Neuronal stem cell (in vitro differentiated cells): ENCODE measurements at regions not wholly inside any gene's neighbourhood (a gene's known extent, or its start where the extent isn't known, plus 50 kb on each side); places are given as distances from the start of the nearest gene placed in this dataset.

ENCODE experiments used
- DNase-seq: peaks from one replicate; pipeline ENCODE4 v3.0.0-alpha.2; 2013; ENCODE audit warnings: low spot score
- H2AFZ ChIP-seq: one replicate; pipeline ENCODE4 v1.6.1; 2013; ENCODE audit warnings: mild to moderate bottlenecking, low read length, inconsistent platforms
- H2AK5ac ChIP-seq: 2 replicates; pipeline ENCODE4 v1.6.1; 2013; ENCODE audit warnings: low read depth, mild to moderate bottlenecking, inconsistent platforms, low read length, moderate library complexity, mixed read lengths
- H2BK120ac ChIP-seq: 2 replicates; pipeline ENCODE4 v1.6.1; 2013; ENCODE audit warnings: low read depth, mild to moderate bottlenecking, inconsistent platforms, low read length, moderate library complexity, mixed read lengths
- H2BK12ac ChIP-seq: one replicate; pipeline ENCODE4 v1.6.1; 2013; ENCODE audit warnings: low read length, inconsistent platforms
- H2BK15ac ChIP-seq: 2 replicates; pipeline ENCODE4 v1.6.1; 2013; ENCODE audit warnings: mild to moderate bottlenecking, low read length, inconsistent platforms, mixed read lengths
- H2BK5ac ChIP-seq: one replicate; pipeline ENCODE4 v1.6.1; 2013; ENCODE audit warnings: inconsistent platforms, mild to moderate bottlenecking, low read length, moderate library complexity
- H3K14ac ChIP-seq: one replicate; pipeline ENCODE4 v1.6.1; 2013; ENCODE audit warnings: low read length, inconsistent platforms
- H3K18ac ChIP-seq: 2 replicates; pipeline ENCODE4 v1.6.1; 2013; ENCODE audit warnings: low read length, inconsistent platforms
- H3K23ac ChIP-seq: 2 replicates; pipeline ENCODE4 v1.6.1; 2013; ENCODE audit warnings: low read depth, mild to moderate bottlenecking, mixed read lengths, low read length, inconsistent platforms; ENCODE audit not compliant: poor library complexity
- H3K27ac ChIP-seq: replicated peaks from 3 replicates; pipeline ENCODE4 v1.5.1; 2013; ENCODE audit warnings: low read length, inconsistent platforms
- H3K27me3 ChIP-seq, 3 experiments: 2 replicates each; pipeline ENCODE4 v1.6.1; 2013; ENCODE audit warnings: low read length in 3 of 3, mild to moderate bottlenecking in 2 of 3, inconsistent platforms in 1 of 3, low read depth in 1 of 3, mixed read lengths in 1 of 3, moderate library complexity in 1 of 3; ENCODE audit not compliant: control insufficient read depth in 3 of 3, insufficient read depth in 3 of 3
- H3K36me3 ChIP-seq, 2 donors: replicated peaks in 1 of 2; 2 replicates each; pipeline ENCODE4 v1.6.1; 2013; ENCODE audit warnings: low read length in 2 of 2; ENCODE audit not compliant: control insufficient read depth in 2 of 2, insufficient read depth in 2 of 2
- H3K4ac ChIP-seq: 2 replicates; pipeline ENCODE4 v1.6.1; 2013; ENCODE audit warnings: inconsistent platforms, mild to moderate bottlenecking, low read length, moderate library complexity
- H3K4me1 ChIP-seq, 2 donors: 1 replicate in 1 of 2; 2 replicates in 1 of 2; pipeline ENCODE4 v1.6.1; 2013; ENCODE audit warnings: low read length in 2 of 2, low read depth in 1 of 2; ENCODE audit not compliant: control insufficient read depth in 2 of 2, insufficient read depth in 1 of 2
- H3K4me2 ChIP-seq: one replicate; pipeline ENCODE4 v1.6.1; 2013; ENCODE audit warnings: mild to moderate bottlenecking, low read length, inconsistent platforms; ENCODE audit not compliant: insufficient read depth, poor library complexity, severe bottlenecking
- H3K4me3 ChIP-seq, 2 donors: 2 replicates each; pipeline ENCODE4 v1.5.1; 2013; ENCODE audit warnings: low read length in 2 of 2, mild to moderate bottlenecking in 2 of 2, inconsistent platforms in 1 of 2, moderate library complexity in 1 of 2
- H3K79me1 ChIP-seq: one replicate; pipeline ENCODE4 v1.6.1; 2013; ENCODE audit warnings: low read depth, mild to moderate bottlenecking, inconsistent platforms, low read length, moderate library complexity
- H3K9ac ChIP-seq: one replicate; pipeline ENCODE4 v1.6.1; 2013; ENCODE audit warnings: mild to moderate bottlenecking, low read depth, low read length, inconsistent platforms; ENCODE audit not compliant: poor library complexity
- H3K9me3 ChIP-seq, 2 donors: replicated peaks in 1 of 2; 2 replicates each; pipeline versions ENCODE3 to v1.6.1; 2013; ENCODE audit warnings: low read length in 2 of 2, mild to moderate bottlenecking in 2 of 2, inconsistent platforms in 1 of 2, low read depth in 1 of 2, mixed read lengths in 1 of 2, moderate library complexity in 1 of 2; ENCODE audit not compliant: control insufficient read depth in 2 of 2, insufficient read depth in 1 of 2
- H4K8ac ChIP-seq: one replicate; pipeline ENCODE4 v1.6.1; 2013; ENCODE audit warnings: low read depth, mild to moderate bottlenecking, inconsistent platforms, low read length, moderate library complexity
- H4K91ac ChIP-seq: one replicate; pipeline ENCODE4 v1.6.1; 2013; ENCODE audit warnings: low read length, low read depth, mild to moderate bottlenecking, inconsistent platforms; ENCODE audit not compliant: poor library complexity
- WGBS, 2 donors: extraction: QIAGEN DNeasy Blood & Tissue Kit; methylation state at CpG; one replicate each; pipeline ENCODE4 v1.1.7; 2013; ENCODE audit warnings: missing lambda C conversion rate in 2 of 2, mixed read lengths in 1 of 2; ENCODE audit not compliant: insufficient read length in 2 of 2, insufficient replicate concordance in 1 of 2; ENCODE audit errors: extremely low coverage in 2 of 2; 5-methylcytosine and 5-hydroxymethylcytosine counted together

DNA sequence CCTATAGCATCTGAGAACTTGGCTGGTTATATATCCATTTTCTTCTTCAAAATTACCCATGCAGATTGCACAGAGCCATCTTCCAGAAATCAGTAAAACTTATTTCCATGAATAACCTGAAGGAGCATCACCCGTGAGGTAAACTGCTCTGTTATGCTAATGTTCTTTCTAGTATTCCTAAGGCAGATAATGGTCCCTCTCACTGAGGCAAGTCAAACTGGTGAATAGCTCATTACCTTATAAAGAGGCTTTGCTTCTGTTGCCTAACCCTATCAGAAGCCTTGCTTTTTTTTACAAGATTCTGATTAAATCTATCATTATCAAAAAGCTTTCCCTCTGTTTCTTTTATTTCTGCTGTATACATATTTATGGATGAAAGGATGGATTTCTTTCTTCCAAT, 307.6 kb upstream of the FLRT2 start:
- WGBS, 2 donors: no CpG with 5 or more reads among the region's 1 CpG
- no peaks in the 10 kb centered on the region for H3K9me3 ChIP-seq

DNA sequence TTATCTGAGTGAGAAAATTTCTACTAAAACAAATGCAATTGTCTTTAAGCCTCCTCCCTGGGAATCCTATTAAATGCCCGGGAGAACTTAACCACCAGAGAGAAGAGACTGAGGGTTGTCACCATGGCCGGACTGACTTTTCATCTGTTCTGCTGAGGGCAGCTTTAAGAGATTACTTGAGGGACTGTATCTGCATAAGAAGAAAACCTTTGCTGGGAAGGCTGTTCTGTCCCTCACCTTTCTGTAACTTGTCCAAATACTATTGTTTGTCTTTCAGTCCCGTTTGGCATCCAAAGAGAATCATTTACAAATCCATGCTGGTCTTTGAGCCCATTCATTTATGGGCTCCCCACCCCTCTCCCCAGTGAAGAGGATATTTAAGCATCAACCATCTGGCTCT, 306.3 kb upstream of the FLRT2 start:
- H4K8ac ChIP-seq: no peak overlapping the region
- no peak overlapping the region for H3K23ac ChIP-seq
- no peak overlapping the region for H3K4me2 ChIP-seq
- no CpG with 5 or more reads among the region's 3 CpGs for whole genome bisulfite sequencing, 2 donors
- H3K18ac ChIP-seq: no peak overlapping the region
- no peaks in the 10 kb centered on the region for H3K36me3 ChIP-seq
- no peaks in the 10 kb centered on the region for H3K27me3 ChIP-seq
- no peak overlapping the region for H2AFZ ChIP-seq
- H4K91ac ChIP-seq: no peak overlapping the region
- H3K4ac ChIP-seq: no peak overlapping the region
- no peak overlapping the region for H2BK12ac ChIP-seq
- H2BK15ac ChIP-seq: no peak overlapping the region
- H3K9me3 ChIP-seq: no peaks in the 10 kb centered on the region
- H3K9ac ChIP-seq: no peak overlapping the region
- no peak overlapping the region for H3K27ac ChIP-seq
- no peak overlapping the region for H3K14ac ChIP-seq
- no peak overlapping the region for H2BK120ac ChIP-seq
- no peak for DNase-seq
- H2AK5ac ChIP-seq: no peak overlapping the region
- H3K4me1 ChIP-seq: peaks cover 0 to 2% of the 10 kb centered on the region in 2 donors
- no peaks in the 10 kb centered on the region for H3K79me1 ChIP-seq
- H3K4me3 ChIP-seq: no peak overlapping the region
- no peak overlapping the region for H2BK5ac ChIP-seq

More for the DNA sequence above, 307.6 kb upstream of the FLRT2 start:
- Histone ChIP-seq H3K23ac (no peak overlapping the region), H2BK5ac (no peak overlapping the region), H4K8ac (no peak overlapping the region), H3K4me1 (peaks cover 0 to 2% of the 10 kb centered on the region in 2 donors), H3K18ac (no peak overlapping the region), H2BK12ac (no peak overlapping the region), H2AFZ (no peak overlapping the region), H2AK5ac (no peak overlapping the region), H3K9ac (no peak overlapping the region), H3K4me3 (no peak overlapping the region), H4K91ac (no peak overlapping the region), H2BK15ac (no peak overlapping the region), H3K27ac (no peak overlapping the region), H3K27me3 (no peaks in the 10 kb centered on the region), H3K36me3 (no peaks in the 10 kb centered on the region), H3K14ac (no peak overlapping the region), H3K4ac (no peak overlapping the region), H3K4me2 (no peak overlapping the region), H3K79me1 (no peaks in the 10 kb centered on the region), H2BK120ac (no peak overlapping the region)
- DNase-seq: no peak

DNA sequence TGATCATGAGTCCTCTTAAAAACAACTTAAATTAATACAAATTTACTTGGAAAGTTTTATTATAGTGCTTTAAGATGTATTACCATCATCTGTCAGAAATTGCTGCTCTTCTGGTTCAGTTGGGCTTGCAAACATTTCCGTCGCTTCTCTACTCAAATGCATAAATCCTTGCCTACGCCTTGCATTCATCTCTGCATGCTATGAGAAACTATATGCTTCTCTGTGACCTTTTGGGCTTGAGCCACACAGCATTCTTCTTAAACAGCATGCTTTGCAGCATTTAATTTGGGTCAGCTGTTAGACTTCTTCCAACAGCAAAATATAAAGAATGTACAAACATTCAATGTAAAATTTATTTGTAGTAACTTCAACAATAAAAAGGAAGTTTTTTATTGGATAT, 305.7 kb upstream of the FLRT2 start:
- Histone ChIP-seq H2BK12ac (no peak overlapping the region), H4K8ac (no peak overlapping the region), H3K27me3 (no peaks in the 10 kb centered on the region), H3K36me3 (no peaks in the 10 kb centered on the region), H2BK15ac (no peak overlapping the region), H3K4me3 (no peak overlapping the region), H2AK5ac (no peak overlapping the region), H3K4me1 (peaks cover 0 to 2% of the 10 kb centered on the region in 2 donors), H3K79me1 (no peaks in the 10 kb centered on the region), H3K23ac (no peak overlapping the region), H3K14ac (no peak overlapping the region), H3K27ac (no peak overlapping the region), H3K9me3 (no peaks in the 10 kb centered on the region), H3K4ac (no peak overlapping the region), H2BK120ac (no peak overlapping the region), H3K18ac (no peak overlapping the region), H4K91ac (no peak overlapping the region), H3K4me2 (no peak overlapping the region), H3K9ac (no peak overlapping the region), H2BK5ac (no peak overlapping the region), H2AFZ (no peak overlapping the region)
- DNase-seq: no peak
- WGBS, 2 donors: no CpG with 5 or more reads among the region's 3 CpGs

GRCh38 chr14:85233756-85234155, 296.2 kb upstream of the FLRT2 start:
- Histone ChIP-seq H2AK5ac (no peak overlapping the region), H3K9ac (no peak overlapping the region), H4K91ac (no peak overlapping the region), H3K4me1 (no peaks in the 10 kb centered on the region), H3K18ac (no peak overlapping the region), H2BK120ac (no peak overlapping the region), H3K23ac (no peak overlapping the region), H2BK12ac (no peak overlapping the region), H3K27ac (no peak overlapping the region), H3K14ac (no peak overlapping the region), H4K8ac (no peak overlapping the region), H3K4ac (no peak overlapping the region), H2BK5ac (no peak overlapping the region), H2BK15ac (no peak overlapping the region), H2AFZ (no peak overlapping the region), H3K27me3 (no peaks in the 10 kb centered on the region), H3K4me3 (no peak overlapping the region), H3K79me1 (no peaks in the 10 kb centered on the region), H3K36me3 (no peaks in the 10 kb centered on the region), H3K9me3 (no peaks in the 10 kb centered on the region), H3K4me2 (no peak overlapping the region)
- DNase-seq: no peak
- no CpG with 5 or more reads among the region's 12 CpGs for WGBS, 2 donors
